K562 (cell line): ENCODE measurements at regions not wholly inside any gene's neighbourhood (a gene's known extent, or its start where the extent isn't known, plus 50 kb on each side); places are given as distances from the start of the nearest gene placed in this dataset.

ENCODE experiments used
- CUX1 ChIP-seq: fragments of 200-800 bp; sonication (Bioruptor generic); IDR thresholded peaks from 2 replicates; pipeline ENCODE4 v1.6.1; 2016; ENCODE audit warnings: missing genetic modification characterization, missing compliant biosample characterization
- HDAC2 ChIP-seq: fragments of 450-650 bp; IDR thresholded peaks from 2 replicates; pipeline ENCODE4 v1.6.1; 2016; ENCODE audit warnings: mild to moderate bottlenecking
- NR2C1 ChIP-seq, 2 experiments: fragments of 450-650 bp; IDR thresholded peaks; 2 replicates each; pipeline ENCODE4 v1.6.1; 2017; ENCODE audit warnings: mild to moderate bottlenecking in 2 of 2, antibody characterized with exemption in 1 of 2, inconsistent platforms in 1 of 2, missing compliant biosample characterization in 1 of 2, missing genetic modification characterization in 1 of 2
- RBM22 ChIP-seq: fragments of 200-400 bp; formaldehyde crosslinking; IDR thresholded peaks from 2 replicates; pipeline ENCODE4 v1.6.1; 2018; ENCODE audit warnings: low read length, low read depth; ENCODE audit not compliant: poor library complexity, severe bottlenecking
- RCOR1 ChIP-seq, 2 experiments: IDR thresholded peaks; 2 replicates each; pipeline ENCODE4 v1.6.1; 2012; ENCODE audit warnings: low read depth in 2 of 2, low read length in 2 of 2, borderline replicate concordance in 1 of 2, improper control_type of control experiment in 1 of 2
- RREB1 ChIP-seq: fragments of 250-450 bp; sonication (Bioruptor Pico); IDR thresholded peaks from 2 replicates; pipeline ENCODE4 v1.4.0; 2020
- SIN3B ChIP-seq: fragments of 450-650 bp; IDR thresholded peaks from 2 replicates; pipeline ENCODE4 v1.6.1; 2017; ENCODE audit warnings: low read depth, mild to moderate bottlenecking, moderate library complexity

- TF ChIP-seq CUX1 (CRISPR knock-in tag) (no peak), HDAC2 (no peak), RCOR1 (IDR thresholded peaks at IDR 0.05; ENCODE audit: borderline replicate concordance in 1 of 2, low read depth in 2 of 2, low read length in 2 of 2) (no peak), SIN3B (no peak), RREB1 (CRISPR knock-in tag) (no peak), RBM22 (no peak), NR2C1 (IDR thresholded peaks at IDR 0.05) (peak; percentile 70; the same call in 1 of the 2 replicates), NR2C1 (tag; IDR thresholded peaks at IDR 0.05) (peak; percentile 69)
Observed at GRCh38 chr10:2701802-2702201, 365.5 kb upstream of the PFKP start (continued).
